ENCODE measurements at regions not wholly inside any gene's neighbourhood (a gene's known extent, or its start where the extent isn't known, plus 50 kb on each side); places are given as distances from the start of the nearest gene placed in this dataset.

DNA sequence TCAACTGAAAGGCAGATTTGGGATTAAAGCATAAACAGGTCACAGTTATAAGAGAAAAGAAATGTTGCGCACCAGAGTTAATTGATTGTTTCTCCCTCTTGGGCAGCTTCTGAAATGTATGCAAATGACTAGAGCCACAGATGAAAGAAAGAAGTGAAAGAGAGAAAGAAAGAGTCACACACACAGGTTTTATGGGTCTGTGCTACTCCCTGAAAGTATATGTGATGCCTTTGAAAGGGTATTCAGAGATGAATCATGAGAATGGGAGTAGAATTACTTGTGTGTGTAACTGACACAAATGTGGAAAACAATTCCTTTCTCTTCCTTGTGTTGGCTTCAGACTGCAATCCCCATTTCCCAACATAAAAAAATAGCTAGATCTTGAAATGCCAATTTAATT is 196.9 kb downstream of the FOXA2 start:
- no peak for DNase-seq
- H3K4me1 Mint-ChIP-seq = no peaks in the 10 kb centered on the region
- H3K36me3 ChIP-seq (ENCODE audit: insufficient read depth, low read length) = no peaks in the 10 kb centered on the region
- H3K27me3 ChIP-seq (ENCODE audit: insufficient read depth, low read length, poor library complexity, severe bottlenecking) = no peaks in the 10 kb centered on the region
- H3K4me1 ChIP-seq (ENCODE audit: insufficient read depth, low read length) = no peaks in the 10 kb centered on the region
- no peak overlapping the region for H3K27ac ChIP-seq (ENCODE audit: low read depth, low read length)
- POLR2A ChIA-PET = no interaction called here
- no peak overlapping the region for H3K27ac Mint-ChIP-seq
- H3K4me3 Mint-ChIP-seq = no peak overlapping the region
- H3K27me3 Mint-ChIP-seq = no peaks in the 10 kb centered on the region
- no peak overlapping the region for H3K4me3 ChIP-seq (ENCODE audit: low read length)
- no peaks in the 10 kb centered on the region for H3K36me3 Mint-ChIP-seq
- H3K9me3 ChIP-seq (ENCODE audit: low read length) = no peaks in the 10 kb centered on the region
- H3K9me3 Mint-ChIP-seq = peaks cover 0 to 5% (median 2%) of the 10 kb centered on the region in 5 donors
- CTCF ChIA-PET = no interaction called here

DNA sequence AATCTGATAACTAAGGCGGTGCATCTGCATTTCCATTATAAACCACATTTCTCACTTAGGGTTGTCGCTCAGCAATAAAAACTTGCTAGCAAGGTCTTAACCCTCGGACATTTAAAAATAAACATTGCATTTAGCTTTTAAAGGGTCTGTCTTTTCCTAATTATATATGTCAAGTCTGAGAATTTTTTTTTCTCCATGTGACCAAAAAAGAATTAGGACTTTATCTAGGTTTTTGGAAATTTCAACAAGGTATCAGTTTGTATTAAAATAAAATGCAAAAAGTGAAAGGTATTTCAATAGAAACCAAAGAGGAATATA is 198.1 kb downstream of the FOXA2 start:
- no peaks in the 10 kb centered on the region for H3K4me1 ChIP-seq (ENCODE audit: insufficient read depth, low read length)
- Mint-ChIP-seq H3K9me3 (peaks cover 0 to 5% (median 3%) of the 10 kb centered on the region in 5 donors), H3K36me3 (no peaks in the 10 kb centered on the region), H3K4me1 (no peaks in the 10 kb centered on the region), H3K4me3 (no peak overlapping the region), H3K27ac (no peak overlapping the region), H3K27me3 (no peaks in the 10 kb centered on the region)
- POLR2A ChIA-PET = no interaction called here
- DNase-seq = no peak
- no peak overlapping the region for H3K4me3 ChIP-seq (ENCODE audit: low read length)
- H3K27me3 ChIP-seq (ENCODE audit: insufficient read depth, low read length, poor library complexity, severe bottlenecking) = no peaks in the 10 kb centered on the region
- H3K9me3 ChIP-seq (ENCODE audit: low read length) = no peaks in the 10 kb centered on the region
- H3K27ac ChIP-seq (ENCODE audit: low read depth, low read length) = no peak overlapping the region
- H3K36me3 ChIP-seq (ENCODE audit: insufficient read depth, low read length) = no peaks in the 10 kb centered on the region
- CTCF ChIA-PET = no interaction called here

DNA sequence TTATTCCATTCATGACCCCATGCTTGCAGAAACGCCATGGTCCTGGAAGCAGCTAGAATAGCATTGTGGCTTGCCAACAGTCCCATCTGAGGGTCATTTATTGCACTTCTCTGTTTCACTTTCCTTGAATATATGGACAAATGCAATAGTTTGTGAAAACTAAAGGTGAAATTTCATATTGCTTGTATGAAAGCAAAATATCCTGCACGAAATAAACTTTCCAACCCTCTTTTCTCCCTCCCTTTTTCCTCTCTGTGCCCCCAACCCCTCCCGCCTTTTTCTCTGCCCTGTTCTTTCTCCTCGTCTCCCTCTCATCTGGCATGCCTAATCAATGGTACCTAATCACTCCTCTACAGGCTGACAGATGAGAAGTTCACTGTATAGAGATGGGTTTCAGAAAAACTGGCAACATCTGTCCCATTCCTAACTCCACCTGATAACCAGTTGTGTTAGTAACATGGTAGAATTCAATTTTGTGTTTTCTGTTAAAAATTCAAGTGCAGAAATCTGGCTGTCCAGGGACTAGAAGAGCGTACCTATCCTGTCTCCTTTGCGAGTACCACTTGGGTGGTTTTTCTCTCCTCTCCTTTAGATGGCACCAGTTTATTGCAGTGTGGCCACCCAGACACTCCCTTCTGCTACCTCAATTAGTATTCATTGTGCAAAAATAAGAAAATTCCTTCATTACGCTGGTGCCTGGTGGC is 198.6 kb downstream of the FOXA2 start:
- no peak overlapping the region for H3K4me3 ChIP-seq (ENCODE audit: low read length)
- DNase-seq = no peak
- no peak overlapping the region for H3K27ac Mint-ChIP-seq
- H3K36me3 ChIP-seq (ENCODE audit: insufficient read depth, low read length) = no peaks in the 10 kb centered on the region
- no peaks in the 10 kb centered on the region for H3K36me3 Mint-ChIP-seq
- no peaks in the 10 kb centered on the region for H3K4me1 Mint-ChIP-seq
- H3K9me3 ChIP-seq (ENCODE audit: low read length) = no peaks in the 10 kb centered on the region
- peaks cover 0 to 5% (median 3%) of the 10 kb centered on the region in 5 donors for H3K9me3 Mint-ChIP-seq
- H3K27me3 Mint-ChIP-seq = no peaks in the 10 kb centered on the region
- no peak overlapping the region for H3K4me3 Mint-ChIP-seq
- no peak overlapping the region for H3K27ac ChIP-seq (ENCODE audit: low read depth, low read length)
- no peaks in the 10 kb centered on the region for H3K4me1 ChIP-seq (ENCODE audit: insufficient read depth, low read length)
- ChIA-PET POLR2A (no interaction called here), CTCF (no interaction called here)
- no peaks in the 10 kb centered on the region for H3K27me3 ChIP-seq (ENCODE audit: insufficient read depth, low read length, poor library complexity, severe bottlenecking)

DNA sequence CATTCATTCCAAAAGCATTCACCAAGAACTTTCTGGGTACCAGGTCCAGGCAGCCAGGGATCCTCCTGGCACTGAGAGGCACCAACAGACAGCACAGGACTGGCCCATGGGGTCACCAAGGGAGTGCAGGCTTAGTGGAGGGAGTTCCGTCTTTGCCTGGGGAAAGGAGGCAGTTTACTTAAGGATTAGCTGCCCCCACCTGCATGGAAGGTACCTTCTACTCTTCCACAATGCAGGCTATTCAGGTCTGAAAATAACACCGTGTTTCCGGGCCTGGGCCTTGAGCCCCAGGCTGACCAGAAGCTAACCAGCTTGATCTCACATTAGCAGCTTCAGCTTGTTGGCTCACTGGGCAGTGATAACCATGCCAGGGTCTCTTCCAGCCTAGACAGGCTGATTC is 199.4 kb downstream of the FOXA2 start:
- DNase-seq = no peak
- Histone ChIP-seq H3K4me1 (ENCODE audit: insufficient read depth, low read length) (no peaks in the 10 kb centered on the region), H3K36me3 (ENCODE audit: insufficient read depth, low read length) (no peaks in the 10 kb centered on the region), H3K27ac (ENCODE audit: low read depth, low read length) (no peak overlapping the region), H3K9me3 (ENCODE audit: low read length) (no peaks in the 10 kb centered on the region), H3K4me3 (ENCODE audit: low read length) (no peak overlapping the region), H3K27me3 (ENCODE audit: insufficient read depth, low read length, poor library complexity, severe bottlenecking) (no peaks in the 10 kb centered on the region)
- no peaks in the 10 kb centered on the region for H3K4me1 Mint-ChIP-seq
- ChIA-PET POLR2A (no interaction called here), CTCF (no interaction called here)
- H3K27me3 Mint-ChIP-seq = no peaks in the 10 kb centered on the region
- H3K4me3 Mint-ChIP-seq = no peak overlapping the region
- H3K27ac Mint-ChIP-seq = no peak overlapping the region
- peaks cover 0 to 5% (median 3%) of the 10 kb centered on the region in 5 donors for H3K9me3 Mint-ChIP-seq
- no peaks in the 10 kb centered on the region for H3K36me3 Mint-ChIP-seq

- ChIA-PET POLR2A (no interaction called here), CTCF (no interaction called here)
- Mint-ChIP-seq H3K27me3 (no peaks in the 10 kb centered on the region), H3K27ac (no peak overlapping the region), H3K9me3 (peaks cover 0 to 6% (median 2%) of the 10 kb centered on the region in 5 donors), H3K36me3 (no peaks in the 10 kb centered on the region), H3K4me1 (no peaks in the 10 kb centered on the region), H3K4me3 (no peak overlapping the region)
- Histone ChIP-seq H3K36me3 (ENCODE audit: insufficient read depth, low read length) (no peaks in the 10 kb centered on the region), H3K27ac (ENCODE audit: low read depth, low read length) (no peak overlapping the region), H3K4me3 (ENCODE audit: low read length) (no peak overlapping the region), H3K4me1 (ENCODE audit: insufficient read depth, low read length) (no peaks in the 10 kb centered on the region), H3K9me3 (ENCODE audit: low read length) (no peaks in the 10 kb centered on the region), H3K27me3 (ENCODE audit: insufficient read depth, low read length, poor library complexity, severe bottlenecking) (no peaks in the 10 kb centered on the region)
- no peak for DNase-seq
Observed at GRCh38 chr20:22383156-22383555, 201.2 kb downstream of the FOXA2 start.

DNA sequence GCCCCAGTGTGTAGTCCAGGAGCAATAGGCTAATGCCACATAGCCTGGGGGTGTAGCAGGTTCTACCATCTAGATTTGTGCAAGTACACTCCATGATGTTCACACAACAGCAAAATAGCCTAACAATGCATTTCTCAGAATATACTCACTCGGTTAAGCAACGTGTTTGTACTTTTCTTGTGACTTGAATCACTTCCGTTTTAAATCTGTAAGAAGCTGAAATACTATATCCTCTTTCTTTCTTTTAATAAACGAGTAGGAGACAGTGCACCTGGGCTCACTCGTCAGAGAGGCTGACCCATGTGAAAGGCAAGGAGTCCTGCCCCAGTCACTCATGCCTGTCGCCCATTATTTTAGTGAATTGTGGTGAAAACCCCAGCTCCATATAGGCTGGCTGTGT is 201.6 kb downstream of the FOXA2 start:
- Histone ChIP-seq H3K4me1 (ENCODE audit: insufficient read depth, low read length) (no peaks in the 10 kb centered on the region), H3K27ac (ENCODE audit: low read depth, low read length) (no peak overlapping the region), H3K27me3 (ENCODE audit: insufficient read depth, low read length, poor library complexity, severe bottlenecking) (no peaks in the 10 kb centered on the region), H3K36me3 (ENCODE audit: insufficient read depth, low read length) (no peaks in the 10 kb centered on the region), H3K9me3 (ENCODE audit: low read length) (no peaks in the 10 kb centered on the region), H3K4me3 (ENCODE audit: low read length) (no peak overlapping the region)
- Mint-ChIP-seq H3K27me3 (no peaks in the 10 kb centered on the region), H3K9me3 (peaks cover 0 to 6% (median 2%) of the 10 kb centered on the region in 5 donors), H3K27ac (no peak overlapping the region), H3K36me3 (no peaks in the 10 kb centered on the region), H3K4me1 (no peaks in the 10 kb centered on the region), H3K4me3 (no peak overlapping the region)
- no peak for DNase-seq
- CTCF ChIA-PET = no interaction called here
- POLR2A ChIA-PET = no interaction called here

GRCh38 chr20:22381812-22382416 is 202.5 kb downstream of the FOXA2 start:
- Histone ChIP-seq H3K4me3 (ENCODE audit: low read length) (no peak overlapping the region), H3K36me3 (ENCODE audit: insufficient read depth, low read length) (no peaks in the 10 kb centered on the region), H3K27me3 (ENCODE audit: insufficient read depth, low read length, poor library complexity, severe bottlenecking) (no peaks in the 10 kb centered on the region), H3K27ac (ENCODE audit: low read depth, low read length) (no peak overlapping the region), H3K9me3 (ENCODE audit: low read length) (no peaks in the 10 kb centered on the region), H3K4me1 (ENCODE audit: insufficient read depth, low read length) (no peaks in the 10 kb centered on the region)
- H3K9me3 Mint-ChIP-seq = peaks cover 0 to 6% (median 2%) of the 10 kb centered on the region in 5 donors
- no peaks in the 10 kb centered on the region for H3K4me1 Mint-ChIP-seq
- DNase-seq = no peak
- CTCF ChIA-PET = no interaction called here
- H3K4me3 Mint-ChIP-seq = no peak overlapping the region
- POLR2A ChIA-PET = no interaction called here
- H3K36me3 Mint-ChIP-seq = no peaks in the 10 kb centered on the region
- H3K27ac Mint-ChIP-seq = no peak overlapping the region
- no peaks in the 10 kb centered on the region for H3K27me3 Mint-ChIP-seq

DNA sequence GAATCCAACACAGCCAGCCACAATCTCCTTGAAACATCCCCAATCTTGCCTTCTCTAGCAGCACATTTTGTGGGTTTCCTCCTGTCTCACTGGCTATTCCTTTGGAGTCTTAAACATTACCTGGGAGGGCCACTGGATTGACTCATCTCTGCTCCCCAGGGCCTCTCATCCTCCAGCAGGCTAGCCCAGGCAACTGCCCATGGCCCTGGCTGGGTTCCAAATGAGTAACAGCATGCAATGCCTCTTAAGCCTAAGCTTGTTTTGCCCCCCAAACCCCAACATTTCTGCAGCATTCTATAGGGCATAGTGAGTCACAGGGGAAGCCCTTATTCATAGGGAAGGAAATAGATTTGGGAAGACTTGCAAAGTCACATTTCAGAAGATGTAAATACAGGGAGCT is 204.9 kb downstream of the FOXA2 start:
- Mint-ChIP-seq H3K27ac (no peak overlapping the region), H3K27me3 (no peaks in the 10 kb centered on the region), H3K36me3 (no peaks in the 10 kb centered on the region), H3K4me1 (no peaks in the 10 kb centered on the region), H3K4me3 (no peak overlapping the region), H3K9me3 (peaks cover 0 to 11% (median 0%) of the 10 kb centered on the region in 5 donors)
- Histone ChIP-seq H3K4me3 (ENCODE audit: low read length) (no peak overlapping the region), H3K27me3 (ENCODE audit: insufficient read depth, low read length, poor library complexity, severe bottlenecking) (no peaks in the 10 kb centered on the region), H3K4me1 (ENCODE audit: insufficient read depth, low read length) (no peaks in the 10 kb centered on the region), H3K27ac (ENCODE audit: low read depth, low read length) (no peak overlapping the region), H3K36me3 (ENCODE audit: insufficient read depth, low read length) (no peaks in the 10 kb centered on the region), H3K9me3 (ENCODE audit: low read length) (no peaks in the 10 kb centered on the region)
- CTCF ChIA-PET = no interaction called here
- POLR2A ChIA-PET = no interaction called here
- no peak for DNase-seq
